Osteoblast (primary cell): ENCODE measurements at regions not wholly inside any gene's neighbourhood (a gene's known extent, or its start where the extent isn't known, plus 50 kb on each side); places are given as distances from the start of the nearest gene placed in this dataset.

ENCODE experiments used
- DNase-seq: peaks from one replicate; pipeline ENCODE4 v3.0.0; 2011; ENCODE audit warnings: low spot score, mixed read lengths; ENCODE audit not compliant: insufficient read length; ENCODE audit errors: missing footprints
- H2AFZ ChIP-seq: 2 replicates; pipeline ENCODE4 v1.6.0; 2011; ENCODE audit warnings: mild to moderate bottlenecking, low read length
- H3K27ac ChIP-seq: 2 replicates; pipeline ENCODE4 v1.5.1; 2011; ENCODE audit warnings: mild to moderate bottlenecking, low read depth, low read length, moderate library complexity
- H3K27me3 ChIP-seq: 2 replicates; pipeline ENCODE4 v1.6.0; 2012; ENCODE audit warnings: mild to moderate bottlenecking, control low read depth, inconsistent platforms, low read length, moderate library complexity; ENCODE audit not compliant: insufficient read depth
- H3K36me3 ChIP-seq: 2 replicates; pipeline ENCODE4 v1.5.1; 2011; ENCODE audit warnings: mild to moderate bottlenecking, low read length, control low read depth, moderate library complexity; ENCODE audit not compliant: insufficient read depth
- H3K4me1 ChIP-seq: 2 replicates; pipeline ENCODE4 v1.5.1; 2011; ENCODE audit warnings: mild to moderate bottlenecking, low read length, control low read depth, moderate library complexity; ENCODE audit not compliant: insufficient read depth
- H3K4me2 ChIP-seq: 2 replicates; pipeline ENCODE4 v1.6.0; 2011; ENCODE audit warnings: mild to moderate bottlenecking, low read length; ENCODE audit not compliant: insufficient read depth
- H3K4me3 ChIP-seq: fragments of 200-600 bp; sonication (generic); 3 replicates; pipeline ENCODE4 v1.5.1; 2012; ENCODE audit warnings: mild to moderate bottlenecking, low read length, inconsistent platforms; ENCODE audit not compliant: insufficient read depth
- H3K79me2 ChIP-seq: 2 replicates; pipeline ENCODE4 v1.6.0; 2012; ENCODE audit warnings: mild to moderate bottlenecking, low read length, control low read depth, inconsistent platforms; ENCODE audit not compliant: insufficient read depth
- H3K9me3 ChIP-seq: 2 replicates; pipeline ENCODE4 v1.5.1; 2011; ENCODE audit warnings: low read depth, low read length, control low read depth
- H4K20me1 ChIP-seq: 2 replicates; pipeline ENCODE4 v1.6.0; 2012; ENCODE audit warnings: mild to moderate bottlenecking, low read length, control low read depth; ENCODE audit not compliant: insufficient read depth
- TF ChIP-seq, protein P1 (sequence below): IDR thresholded peaks from 2 replicates; pipeline ENCODE4 v1.5.1; 2011; ENCODE audit warnings: mild to moderate bottlenecking, low read depth, low read length, moderate library complexity; ENCODE audit errors: extremely low read depth

DNA sequence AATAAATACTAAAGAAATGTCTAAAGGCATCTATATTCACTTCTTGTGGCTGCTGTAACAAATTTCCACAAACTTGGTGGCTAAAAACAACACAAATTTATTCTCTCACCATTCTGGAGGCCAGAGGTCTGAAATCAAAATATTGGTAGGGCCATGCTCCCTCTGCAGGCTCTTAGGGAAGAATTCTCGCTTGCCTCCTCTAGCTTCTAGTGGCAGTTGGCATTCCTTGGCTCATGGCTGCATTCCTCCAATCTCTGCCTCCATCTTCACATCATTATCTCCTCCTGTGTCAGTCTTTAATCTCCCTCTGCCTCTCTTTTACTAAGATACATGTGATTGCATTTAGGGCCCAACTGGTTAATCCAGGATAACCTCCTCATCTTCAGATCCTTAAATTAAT lies 54.1 kb upstream of the RFXAP start:
- H3K4me2 ChIP-seq: no peak overlapping the region
- TF ChIP-seq, protein P1, sequence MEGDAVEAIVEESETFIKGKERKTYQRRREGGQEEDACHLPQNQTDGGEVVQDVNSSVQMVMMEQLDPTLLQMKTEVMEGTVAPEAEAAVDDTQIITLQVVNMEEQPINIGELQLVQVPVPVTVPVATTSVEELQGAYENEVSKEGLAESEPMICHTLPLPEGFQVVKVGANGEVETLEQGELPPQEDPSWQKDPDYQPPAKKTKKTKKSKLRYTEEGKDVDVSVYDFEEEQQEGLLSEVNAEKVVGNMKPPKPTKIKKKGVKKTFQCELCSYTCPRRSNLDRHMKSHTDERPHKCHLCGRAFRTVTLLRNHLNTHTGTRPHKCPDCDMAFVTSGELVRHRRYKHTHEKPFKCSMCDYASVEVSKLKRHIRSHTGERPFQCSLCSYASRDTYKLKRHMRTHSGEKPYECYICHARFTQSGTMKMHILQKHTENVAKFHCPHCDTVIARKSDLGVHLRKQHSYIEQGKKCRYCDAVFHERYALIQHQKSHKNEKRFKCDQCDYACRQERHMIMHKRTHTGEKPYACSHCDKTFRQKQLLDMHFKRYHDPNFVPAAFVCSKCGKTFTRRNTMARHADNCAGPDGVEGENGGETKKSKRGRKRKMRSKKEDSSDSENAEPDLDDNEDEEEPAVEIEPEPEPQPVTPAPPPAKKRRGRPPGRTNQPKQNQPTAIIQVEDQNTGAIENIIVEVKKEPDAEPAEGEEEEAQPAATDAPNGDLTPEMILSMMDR: no peak
- peaks cover 3% of the 10 kb centered on the region for H3K9me3 ChIP-seq
- no peaks in the 10 kb centered on the region for H3K36me3 ChIP-seq
- H3K4me3 ChIP-seq: no peak overlapping the region
- H3K27me3 ChIP-seq: no peaks in the 10 kb centered on the region
- no peaks in the 10 kb centered on the region for H3K79me2 ChIP-seq
- DNase-seq: peak; percentile 67
- H2AFZ ChIP-seq: no peak overlapping the region
- no peak overlapping the region for H3K27ac ChIP-seq
- H4K20me1 ChIP-seq: no peaks in the 10 kb centered on the region
- H3K4me1 ChIP-seq: no peaks in the 10 kb centered on the region

DNA sequence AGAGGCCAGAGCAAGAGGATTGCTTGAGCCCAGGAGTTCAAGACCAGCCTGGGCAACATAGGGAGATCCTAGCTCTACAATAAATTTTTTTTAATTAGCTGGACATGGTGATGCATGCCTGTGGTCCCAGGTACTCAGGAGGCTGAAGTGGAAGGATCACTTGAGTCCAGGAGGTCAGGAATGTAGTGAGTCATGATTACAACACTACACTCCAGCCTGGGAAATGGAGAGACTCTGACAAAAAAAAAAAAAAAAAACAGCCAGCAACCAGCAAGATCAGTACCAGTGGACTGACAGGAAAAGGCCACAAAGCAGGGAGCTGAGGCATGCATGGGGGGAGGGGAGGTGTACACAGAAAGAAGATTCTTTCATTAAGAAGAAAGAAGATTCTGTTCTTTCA lies 52.7 kb upstream of the RFXAP start:
- H3K4me3 ChIP-seq: no peak overlapping the region
- TF ChIP-seq, protein P1: no peak
- no peaks in the 10 kb centered on the region for H3K36me3 ChIP-seq
- no peak overlapping the region for H3K27ac ChIP-seq
- DNase-seq: no peak
- H3K4me1 ChIP-seq: no peaks in the 10 kb centered on the region
- H2AFZ ChIP-seq: no peak overlapping the region
- H3K27me3 ChIP-seq: peaks cover 5% of the 10 kb centered on the region
- no peaks in the 10 kb centered on the region for H4K20me1 ChIP-seq
- peaks cover 3% of the 10 kb centered on the region for H3K9me3 ChIP-seq
- no peak overlapping the region for H3K4me2 ChIP-seq
- no peaks in the 10 kb centered on the region for H3K79me2 ChIP-seq

DNA sequence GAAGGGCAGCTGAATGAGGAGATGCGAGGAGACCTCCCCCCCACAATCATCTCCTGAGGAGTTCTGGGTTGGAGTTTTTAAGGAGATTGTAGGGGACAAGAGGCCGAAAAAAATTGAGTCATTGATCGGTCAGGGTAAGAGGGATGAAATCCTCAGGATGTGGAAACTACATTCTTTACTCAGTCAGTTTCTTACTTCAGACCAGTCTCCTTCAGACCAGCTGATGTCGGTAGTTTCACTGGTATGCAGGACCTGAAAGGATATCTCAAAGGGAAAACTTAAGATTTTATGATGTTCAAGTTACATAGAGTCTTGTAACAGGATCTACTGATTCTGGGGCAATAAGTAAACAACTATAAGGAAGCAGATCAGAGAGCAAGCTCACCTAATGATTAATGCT lies 51.7 kb upstream of the RFXAP start:
- H3K27me3 ChIP-seq: peaks cover 5% of the 10 kb centered on the region
- no peaks in the 10 kb centered on the region for H3K4me1 ChIP-seq
- no peak overlapping the region for H2AFZ ChIP-seq
- DNase-seq: no peak
- no peaks in the 10 kb centered on the region for H3K36me3 ChIP-seq
- TF ChIP-seq, protein P1: no peak
- H3K79me2 ChIP-seq: no peaks in the 10 kb centered on the region
- no peaks in the 10 kb centered on the region for H4K20me1 ChIP-seq
- H3K4me3 ChIP-seq: no peak overlapping the region
- no peak overlapping the region for H3K27ac ChIP-seq
- peaks cover 3% of the 10 kb centered on the region for H3K9me3 ChIP-seq
- H3K4me2 ChIP-seq: no peak overlapping the region

DNA sequence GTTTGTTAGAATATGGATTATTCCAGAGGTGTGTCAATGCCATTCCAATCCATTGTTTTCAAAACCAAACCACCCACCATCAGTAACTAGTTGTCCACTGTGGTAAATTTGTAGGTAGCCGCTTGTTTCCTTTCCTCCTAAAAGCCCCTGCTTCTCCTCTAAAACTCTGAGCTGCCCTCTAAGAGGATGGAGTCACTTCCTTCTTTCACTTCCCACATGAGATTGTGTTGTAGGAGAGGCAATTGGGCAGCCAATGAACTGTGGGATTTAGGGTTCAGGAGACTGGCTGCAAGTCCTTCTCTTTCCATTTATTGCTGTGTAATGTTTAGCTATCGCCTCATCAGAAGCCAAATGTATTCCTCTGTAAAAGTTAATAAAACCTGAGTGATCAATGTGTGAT lies 49.9 kb upstream of the RFXAP start:
- no peak for DNase-seq
- TF ChIP-seq, protein P1: no peak
- H3K27ac ChIP-seq: no peak overlapping the region
- no peaks in the 10 kb centered on the region for H3K79me2 ChIP-seq
- no peak overlapping the region for H3K4me2 ChIP-seq
- H2AFZ ChIP-seq: no peak overlapping the region
- H3K27me3 ChIP-seq: peaks cover 9% of the 10 kb centered on the region
- no peak overlapping the region for H3K4me3 ChIP-seq
- H3K9me3 ChIP-seq: peaks cover 3% of the 10 kb centered on the region
- H3K36me3 ChIP-seq: no peaks in the 10 kb centered on the region
- H3K4me1 ChIP-seq: no peaks in the 10 kb centered on the region
- no peaks in the 10 kb centered on the region for H4K20me1 ChIP-seq
